ENCODE measurements at regions not wholly inside any gene's neighbourhood (a gene's known extent, or its start where the extent isn't known, plus 50 kb on each side); places are given as distances from the start of the nearest gene placed in this dataset.

- Histone ChIP-seq H3K27ac (no peak overlapping the region), H3K36me3 (no peaks in the 10 kb centered on the region), H3K9me3 (peaks cover 5 to 23% (median 12%) of the 10 kb centered on the region in 8 donors), H3K27me3 (replicated peaks in 1 of 7) (no peaks in the 10 kb centered on the region), H3K4me3 (no peak overlapping the region), H3K4me1 (no peaks in the 10 kb centered on the region)
- TF ChIP-seq POLR2AphosphoS5 (IDR thresholded peaks at IDR 0.05) (no peak), CTCF (IDR thresholded peaks at IDR 0.05 in 8 of 11, conservative IDR thresholded peaks at IDR 0.05 in 3 of 11) (no peak), POLR2A (IDR thresholded peaks at IDR 0.05) (no peak)
- no peak for DNase-seq
- 65 to 74% (median 71%) methylated on average over 6 of the region's 6 CpGs for WGBS, 5 donors
- intact Hi-C loops (cut with DNase I; ENCODE audit: low total_unique reads): no loop called here
Observed at GRCh38 chr4:79082997-79083396, 143.8 kb upstream of the PAQR3 start.

- TF ChIP-seq POLR2A (IDR thresholded peaks at IDR 0.05): no peak
- no peak for TF ChIP-seq CTCF (IDR thresholded peaks at IDR 0.05 in 8 of 11, conservative IDR thresholded peaks at IDR 0.05 in 3 of 11)
- TF ChIP-seq POLR2AphosphoS5 (IDR thresholded peaks at IDR 0.05): no peak
- DNase-seq: no peak
- intact Hi-C loops (cut with DNase I; ENCODE audit: low total_unique reads): no loop called here
- WGBS, 5 donors: 32 to 53% (median 40%) methylated on average over 1 of the region's 1 CpG
- no peaks in the 10 kb centered on the region for H3K36me3 ChIP-seq
- no peaks in the 10 kb centered on the region for H3K4me1 ChIP-seq
- H3K4me3 ChIP-seq: no peak overlapping the region
- H3K27me3 ChIP-seq (replicated peaks in 1 of 7): no peaks in the 10 kb centered on the region
- H3K27ac ChIP-seq: no peak overlapping the region
- H3K9me3 ChIP-seq: peaks cover 5 to 23% (median 12%) of the 10 kb centered on the region in 8 donors
Observed at GRCh38 chr4:79081973-79082372, 142.7 kb upstream of the PAQR3 start.

- no peak for DNase-seq
- no peak overlapping the region for H3K27ac ChIP-seq
- 71 to 96% (median 80%) methylated on average over 1 of the region's 1 CpG for WGBS, 5 donors
- intact Hi-C loops (cut with DNase I; ENCODE audit: low total_unique reads): no loop called here
- no peak overlapping the region for H3K4me3 ChIP-seq
- no peak for TF ChIP-seq POLR2A (IDR thresholded peaks at IDR 0.05)
- TF ChIP-seq CTCF (IDR thresholded peaks at IDR 0.05 in 8 of 11, conservative IDR thresholded peaks at IDR 0.05 in 3 of 11): no peak
- TF ChIP-seq POLR2AphosphoS5 (IDR thresholded peaks at IDR 0.05): no peak
- H3K27me3 ChIP-seq (replicated peaks in 1 of 7): no peaks in the 10 kb centered on the region
- H3K4me1 ChIP-seq: no peaks in the 10 kb centered on the region
- no peaks in the 10 kb centered on the region for H3K36me3 ChIP-seq
- H3K9me3 ChIP-seq: peaks cover 5 to 51% (median 23%) of the 10 kb centered on the region in 8 donors
Observed at GRCh38 chr4:79078339-79078738, 139.1 kb upstream of the PAQR3 start.

GRCh38 chr4:79074040-79074439 is 134.8 kb upstream of the PAQR3 start:
- no peak for DNase-seq
- intact Hi-C loops (cut with DNase I; ENCODE audit: low total_unique reads): no loop called here
- 72 to 93% (median 87%) methylated on average over 1 of the region's 1 CpG for whole genome bisulfite sequencing, 5 donors
- H3K27ac ChIP-seq: no peak overlapping the region
- H3K36me3 ChIP-seq: no peaks in the 10 kb centered on the region
- no peak overlapping the region for H3K4me3 ChIP-seq
- peaks cover 0 to 34% (median 18%) of the 10 kb centered on the region in 8 donors for H3K9me3 ChIP-seq
- H3K4me1 ChIP-seq: no peaks in the 10 kb centered on the region
- H3K27me3 ChIP-seq (replicated peaks in 1 of 7): no peaks in the 10 kb centered on the region
- TF ChIP-seq CTCF (IDR thresholded peaks at IDR 0.05 in 8 of 11, conservative IDR thresholded peaks at IDR 0.05 in 3 of 11) (no peak), POLR2AphosphoS5 (IDR thresholded peaks at IDR 0.05) (no peak), POLR2A (IDR thresholded peaks at IDR 0.05) (no peak)
